ENCODE measurements at regions not wholly inside any gene's neighbourhood (a gene's known extent, or its start where the extent isn't known, plus 50 kb on each side); places are given as distances from the start of the nearest gene placed in this dataset.

DNA sequence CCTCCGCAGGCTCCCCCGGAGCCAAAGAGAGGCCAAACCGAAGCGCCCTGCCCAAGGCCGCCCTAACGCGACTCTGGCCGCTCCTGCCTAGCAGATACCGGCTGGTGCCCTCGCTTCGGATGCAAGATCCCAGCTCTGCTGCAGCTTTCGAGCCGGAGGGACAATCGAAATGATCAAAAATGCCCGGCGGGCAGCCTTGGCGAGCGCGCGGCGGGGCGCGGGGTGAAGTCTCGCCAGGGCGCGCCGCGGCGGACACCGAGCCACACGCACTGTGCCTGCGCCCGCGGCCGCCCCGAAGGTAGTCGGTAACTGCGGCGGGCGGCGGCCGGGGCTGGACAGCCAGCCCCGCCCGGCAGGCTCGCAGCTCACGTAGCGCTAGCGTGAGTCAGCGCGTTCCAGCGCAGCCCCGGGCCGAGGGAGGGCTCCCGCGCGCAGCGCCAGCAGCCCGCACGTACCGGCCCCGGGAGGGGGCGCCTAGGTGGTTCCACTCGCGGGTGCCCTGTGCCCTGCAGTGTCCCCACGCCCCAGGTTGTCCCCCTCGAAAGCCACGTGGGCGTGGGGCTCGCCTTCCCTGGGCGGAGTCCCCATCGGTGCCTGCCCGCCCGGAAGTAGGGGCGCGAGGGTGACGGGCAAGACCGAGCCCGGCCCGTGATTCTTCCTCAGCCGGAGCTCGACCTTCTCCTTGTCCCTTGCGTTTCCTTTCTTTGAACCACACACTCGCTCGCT is 109.2 kb upstream of the EGLN3 start (continued):
- TF ChIP-seq, protein P1, sequence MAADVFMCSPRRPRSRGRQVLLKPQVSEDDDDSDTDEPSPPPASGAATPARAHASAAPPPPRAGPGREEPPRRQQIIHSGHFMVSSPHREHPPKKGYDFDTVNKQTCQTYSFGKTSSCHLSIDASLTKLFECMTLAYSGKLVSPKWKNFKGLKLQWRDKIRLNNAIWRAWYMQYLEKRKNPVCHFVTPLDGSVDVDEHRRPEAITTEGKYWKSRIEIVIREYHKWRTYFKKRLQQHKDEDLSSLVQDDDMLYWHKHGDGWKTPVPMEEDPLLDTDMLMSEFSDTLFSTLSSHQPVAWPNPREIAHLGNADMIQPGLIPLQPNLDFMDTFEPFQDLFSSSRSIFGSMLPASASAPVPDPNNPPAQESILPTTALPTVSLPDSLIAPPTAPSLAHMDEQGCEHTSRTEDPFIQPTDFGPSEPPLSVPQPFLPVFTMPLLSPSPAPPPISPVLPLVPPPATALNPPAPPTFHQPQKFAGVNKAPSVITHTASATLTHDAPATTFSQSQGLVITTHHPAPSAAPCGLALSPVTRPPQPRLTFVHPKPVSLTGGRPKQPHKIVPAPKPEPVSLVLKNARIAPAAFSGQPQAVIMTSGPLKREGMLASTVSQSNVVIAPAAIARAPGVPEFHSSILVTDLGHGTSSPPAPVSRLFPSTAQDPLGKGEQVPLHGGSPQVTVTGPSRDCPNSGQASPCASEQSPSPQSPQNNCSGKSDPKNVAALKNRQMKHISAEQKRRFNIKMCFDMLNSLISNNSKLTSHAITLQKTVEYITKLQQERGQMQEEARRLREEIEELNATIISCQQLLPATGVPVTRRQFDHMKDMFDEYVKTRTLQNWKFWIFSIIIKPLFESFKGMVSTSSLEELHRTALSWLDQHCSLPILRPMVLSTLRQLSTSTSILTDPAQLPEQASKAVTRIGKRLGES (CRISPR knock-in tag; IDR thresholded peaks at IDR 0.05; ENCODE audit: borderline replicate concordance): no peak
- TF ChIP-seq ZNF441 (CRISPR knock-in tag; IDR thresholded peaks at IDR 0.05; ENCODE audit: borderline replicate concordance): peak; percentile 93; the same call in 1 of the 2 replicates
- 0 out of 2 replicates have a peak, but pooled peaks have one; percentile 41 for TF ChIP-seq ZNF816 (CRISPR knock-in tag; IDR thresholded peaks at IDR 0.05; ENCODE audit: borderline replicate concordance)
- TF ChIP-seq, protein P2, sequence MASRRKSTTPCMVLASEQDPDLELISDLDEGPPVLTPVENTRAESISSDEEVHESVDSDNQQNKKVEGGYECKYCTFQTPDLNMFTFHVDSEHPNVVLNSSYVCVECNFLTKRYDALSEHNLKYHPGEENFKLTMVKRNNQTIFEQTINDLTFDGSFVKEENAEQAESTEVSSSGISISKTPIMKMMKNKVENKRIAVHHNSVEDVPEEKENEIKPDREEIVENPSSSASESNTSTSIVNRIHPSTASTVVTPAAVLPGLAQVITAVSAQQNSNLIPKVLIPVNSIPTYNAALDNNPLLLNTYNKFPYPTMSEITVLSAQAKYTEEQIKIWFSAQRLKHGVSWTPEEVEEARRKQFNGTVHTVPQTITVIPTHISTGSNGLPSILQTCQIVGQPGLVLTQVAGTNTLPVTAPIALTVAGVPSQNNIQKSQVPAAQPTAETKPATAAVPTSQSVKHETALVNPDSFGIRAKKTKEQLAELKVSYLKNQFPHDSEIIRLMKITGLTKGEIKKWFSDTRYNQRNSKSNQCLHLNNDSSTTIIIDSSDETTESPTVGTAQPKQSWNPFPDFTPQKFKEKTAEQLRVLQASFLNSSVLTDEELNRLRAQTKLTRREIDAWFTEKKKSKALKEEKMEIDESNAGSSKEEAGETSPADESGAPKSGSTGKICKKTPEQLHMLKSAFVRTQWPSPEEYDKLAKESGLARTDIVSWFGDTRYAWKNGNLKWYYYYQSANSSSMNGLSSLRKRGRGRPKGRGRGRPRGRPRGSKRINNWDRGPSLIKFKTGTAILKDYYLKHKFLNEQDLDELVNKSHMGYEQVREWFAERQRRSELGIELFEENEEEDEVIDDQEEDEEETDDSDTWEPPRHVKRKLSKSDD (CRISPR knock-in tag; IDR thresholded peaks at IDR 0.05; ENCODE audit: low read depth): 0 out of 2 replicates have a peak, but pooled peaks have one; percentile 9
- no peak; the same call in 1 of the 2 replicates for TF ChIP-seq SMARCC2 (IDR thresholded peaks at IDR 0.05)
- TF ChIP-seq ZNF326 (CRISPR knock-in tag; IDR thresholded peaks at IDR 0.05; ENCODE audit: borderline replicate concordance): no peak
- peak; percentile 86 for TF ChIP-seq YEATS4 (CRISPR knock-in tag; IDR thresholded peaks at IDR 0.05; ENCODE audit: borderline replicate concordance)
- TF ChIP-seq, protein P3, sequence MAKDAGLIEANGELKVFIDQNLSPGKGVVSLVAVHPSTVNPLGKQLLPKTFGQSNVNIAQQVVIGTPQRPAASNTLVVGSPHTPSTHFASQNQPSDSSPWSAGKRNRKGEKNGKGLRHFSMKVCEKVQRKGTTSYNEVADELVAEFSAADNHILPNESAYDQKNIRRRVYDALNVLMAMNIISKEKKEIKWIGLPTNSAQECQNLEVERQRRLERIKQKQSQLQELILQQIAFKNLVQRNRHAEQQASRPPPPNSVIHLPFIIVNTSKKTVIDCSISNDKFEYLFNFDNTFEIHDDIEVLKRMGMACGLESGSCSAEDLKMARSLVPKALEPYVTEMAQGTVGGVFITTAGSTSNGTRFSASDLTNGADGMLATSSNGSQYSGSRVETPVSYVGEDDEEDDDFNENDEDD (CRISPR knock-in tag; IDR thresholded peaks at IDR 0.05; ENCODE audit: borderline replicate concordance): peak; percentile 74; the same call in 1 of the 2 replicates
- TF ChIP-seq REPIN1 (CRISPR knock-in tag; IDR thresholded peaks at IDR 0.05; ENCODE audit: borderline replicate concordance, low read depth): no peak
- TF ChIP-seq, protein P4, sequence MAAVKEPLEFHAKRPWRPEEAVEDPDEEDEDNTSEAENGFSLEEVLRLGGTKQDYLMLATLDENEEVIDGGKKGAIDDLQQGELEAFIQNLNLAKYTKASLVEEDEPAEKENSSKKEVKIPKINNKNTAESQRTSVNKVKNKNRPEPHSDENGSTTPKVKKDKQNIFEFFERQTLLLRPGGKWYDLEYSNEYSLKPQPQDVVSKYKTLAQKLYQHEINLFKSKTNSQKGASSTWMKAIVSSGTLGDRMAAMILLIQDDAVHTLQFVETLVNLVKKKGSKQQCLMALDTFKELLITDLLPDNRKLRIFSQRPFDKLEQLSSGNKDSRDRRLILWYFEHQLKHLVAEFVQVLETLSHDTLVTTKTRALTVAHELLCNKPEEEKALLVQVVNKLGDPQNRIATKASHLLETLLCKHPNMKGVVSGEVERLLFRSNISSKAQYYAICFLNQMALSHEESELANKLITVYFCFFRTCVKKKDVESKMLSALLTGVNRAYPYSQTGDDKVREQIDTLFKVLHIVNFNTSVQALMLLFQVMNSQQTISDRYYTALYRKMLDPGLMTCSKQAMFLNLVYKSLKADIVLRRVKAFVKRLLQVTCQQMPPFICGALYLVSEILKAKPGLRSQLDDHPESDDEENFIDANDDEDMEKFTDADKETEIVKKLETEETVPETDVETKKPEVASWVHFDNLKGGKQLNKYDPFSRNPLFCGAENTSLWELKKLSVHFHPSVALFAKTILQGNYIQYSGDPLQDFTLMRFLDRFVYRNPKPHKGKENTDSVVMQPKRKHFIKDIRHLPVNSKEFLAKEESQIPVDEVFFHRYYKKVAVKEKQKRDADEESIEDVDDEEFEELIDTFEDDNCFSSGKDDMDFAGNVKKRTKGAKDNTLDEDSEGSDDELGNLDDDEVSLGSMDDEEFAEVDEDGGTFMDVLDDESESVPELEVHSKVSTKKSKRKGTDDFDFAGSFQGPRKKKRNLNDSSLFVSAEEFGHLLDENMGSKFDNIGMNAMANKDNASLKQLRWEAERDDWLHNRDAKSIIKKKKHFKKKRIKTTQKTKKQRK (IDR thresholded peaks at IDR 0.05; ENCODE audit: low read length): no peak
- TF ChIP-seq ZFP82 (CRISPR knock-in tag; IDR thresholded peaks at IDR 0.05; ENCODE audit: borderline replicate concordance): peak; percentile 64; the same call in 1 of the 2 replicates

Measured in HepG2 (cell line).